ENCODE measurements at regions not wholly inside any gene's neighbourhood (a gene's known extent, or its start where the extent isn't known, plus 50 kb on each side); places are given as distances from the start of the nearest gene placed in this dataset.

DNA sequence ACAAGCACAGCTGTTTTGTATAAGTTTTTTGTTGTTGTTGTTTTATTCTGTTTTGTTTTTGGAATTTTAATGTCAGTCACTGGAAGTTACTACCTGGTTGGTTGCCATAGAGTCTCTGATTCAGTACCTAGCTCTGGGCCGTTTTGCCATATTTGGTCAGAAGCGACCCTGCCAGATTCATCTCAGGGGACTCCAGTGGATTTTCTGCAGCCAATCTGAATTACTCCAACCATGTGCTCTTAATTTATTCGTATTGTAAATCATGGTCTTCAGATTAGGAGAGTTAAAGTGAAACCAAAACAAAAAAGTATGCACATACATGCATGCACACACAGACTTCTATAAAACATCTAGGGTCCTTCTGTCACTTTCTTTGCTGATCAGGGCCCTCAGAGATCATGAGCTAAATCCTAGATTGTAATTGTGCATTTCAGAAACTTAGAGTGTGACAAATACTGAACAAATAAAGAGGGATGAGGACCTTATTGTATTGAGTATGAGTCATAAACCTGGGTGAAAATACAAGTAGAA lies 317.4 kb upstream of the UBE2E3 start:
- POLR2A ChIA-PET: no interaction called here
- Histone ChIP-seq H3K4me1 (ENCODE audit: control insufficient read depth, insufficient read depth, low read length) (no peaks in the 10 kb centered on the region), H3K36me3 (ENCODE audit: control insufficient read depth in 2 of 2, insufficient read depth in 1 of 2, low read length in 2 of 2) (no peaks in the 10 kb centered on the region), H3K27ac (ENCODE audit: extremely low read depth, low read depth, low read length) (no peak overlapping the region), H3K4me3 (ENCODE audit: low read depth, low read length) (no peak overlapping the region), H3K9me3 (ENCODE audit: control insufficient read depth, insufficient read depth, low read depth, low read length) (no peaks in the 10 kb centered on the region)
- CTCF ChIA-PET: interaction anchor here (0.9 kb wide), 1 partner anchor 22 kb away, joined by 3 read pairs; no protein-coding TSS in a partner anchor
- TF ChIP-seq ZNF544 (tag by site-specific recombination; IDR thresholded peaks at IDR 0.05) (no peak), KLF1 (tag by site-specific recombination; IDR thresholded peaks at IDR 0.05) (no peak), ZFP69B (tag by site-specific recombination; IDR thresholded peaks at IDR 0.05) (no peak)
- TF ChIP-seq, protein P1, sequence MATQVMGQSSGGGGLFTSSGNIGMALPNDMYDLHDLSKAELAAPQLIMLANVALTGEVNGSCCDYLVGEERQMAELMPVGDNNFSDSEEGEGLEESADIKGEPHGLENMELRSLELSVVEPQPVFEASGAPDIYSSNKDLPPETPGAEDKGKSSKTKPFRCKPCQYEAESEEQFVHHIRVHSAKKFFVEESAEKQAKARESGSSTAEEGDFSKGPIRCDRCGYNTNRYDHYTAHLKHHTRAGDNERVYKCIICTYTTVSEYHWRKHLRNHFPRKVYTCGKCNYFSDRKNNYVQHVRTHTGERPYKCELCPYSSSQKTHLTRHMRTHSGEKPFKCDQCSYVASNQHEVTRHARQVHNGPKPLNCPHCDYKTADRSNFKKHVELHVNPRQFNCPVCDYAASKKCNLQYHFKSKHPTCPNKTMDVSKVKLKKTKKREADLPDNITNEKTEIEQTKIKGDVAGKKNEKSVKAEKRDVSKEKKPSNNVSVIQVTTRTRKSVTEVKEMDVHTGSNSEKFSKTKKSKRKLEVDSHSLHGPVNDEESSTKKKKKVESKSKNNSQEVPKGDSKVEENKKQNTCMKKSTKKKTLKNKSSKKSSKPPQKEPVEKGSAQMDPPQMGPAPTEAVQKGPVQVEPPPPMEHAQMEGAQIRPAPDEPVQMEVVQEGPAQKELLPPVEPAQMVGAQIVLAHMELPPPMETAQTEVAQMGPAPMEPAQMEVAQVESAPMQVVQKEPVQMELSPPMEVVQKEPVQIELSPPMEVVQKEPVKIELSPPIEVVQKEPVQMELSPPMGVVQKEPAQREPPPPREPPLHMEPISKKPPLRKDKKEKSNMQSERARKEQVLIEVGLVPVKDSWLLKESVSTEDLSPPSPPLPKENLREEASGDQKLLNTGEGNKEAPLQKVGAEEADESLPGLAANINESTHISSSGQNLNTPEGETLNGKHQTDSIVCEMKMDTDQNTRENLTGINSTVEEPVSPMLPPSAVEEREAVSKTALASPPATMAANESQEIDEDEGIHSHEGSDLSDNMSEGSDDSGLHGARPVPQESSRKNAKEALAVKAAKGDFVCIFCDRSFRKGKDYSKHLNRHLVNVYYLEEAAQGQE (tag by site-specific recombination; IDR thresholded peaks at IDR 0.05): no peak
- TF ChIP-seq, protein P2, sequence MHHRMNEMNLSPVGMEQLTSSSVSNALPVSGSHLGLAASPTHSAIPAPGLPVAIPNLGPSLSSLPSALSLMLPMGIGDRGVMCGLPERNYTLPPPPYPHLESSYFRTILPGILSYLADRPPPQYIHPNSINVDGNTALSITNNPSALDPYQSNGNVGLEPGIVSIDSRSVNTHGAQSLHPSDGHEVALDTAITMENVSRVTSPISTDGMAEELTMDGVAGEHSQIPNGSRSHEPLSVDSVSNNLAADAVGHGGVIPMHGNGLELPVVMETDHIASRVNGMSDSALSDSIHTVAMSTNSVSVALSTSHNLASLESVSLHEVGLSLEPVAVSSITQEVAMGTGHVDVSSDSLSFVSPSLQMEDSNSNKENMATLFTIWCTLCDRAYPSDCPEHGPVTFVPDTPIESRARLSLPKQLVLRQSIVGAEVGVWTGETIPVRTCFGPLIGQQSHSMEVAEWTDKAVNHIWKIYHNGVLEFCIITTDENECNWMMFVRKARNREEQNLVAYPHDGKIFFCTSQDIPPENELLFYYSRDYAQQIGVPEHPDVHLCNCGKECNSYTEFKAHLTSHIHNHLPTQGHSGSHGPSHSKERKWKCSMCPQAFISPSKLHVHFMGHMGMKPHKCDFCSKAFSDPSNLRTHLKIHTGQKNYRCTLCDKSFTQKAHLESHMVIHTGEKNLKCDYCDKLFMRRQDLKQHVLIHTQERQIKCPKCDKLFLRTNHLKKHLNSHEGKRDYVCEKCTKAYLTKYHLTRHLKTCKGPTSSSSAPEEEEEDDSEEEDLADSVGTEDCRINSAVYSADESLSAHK (tag by site-specific recombination; IDR thresholded peaks at IDR 0.05): no peak

DNA sequence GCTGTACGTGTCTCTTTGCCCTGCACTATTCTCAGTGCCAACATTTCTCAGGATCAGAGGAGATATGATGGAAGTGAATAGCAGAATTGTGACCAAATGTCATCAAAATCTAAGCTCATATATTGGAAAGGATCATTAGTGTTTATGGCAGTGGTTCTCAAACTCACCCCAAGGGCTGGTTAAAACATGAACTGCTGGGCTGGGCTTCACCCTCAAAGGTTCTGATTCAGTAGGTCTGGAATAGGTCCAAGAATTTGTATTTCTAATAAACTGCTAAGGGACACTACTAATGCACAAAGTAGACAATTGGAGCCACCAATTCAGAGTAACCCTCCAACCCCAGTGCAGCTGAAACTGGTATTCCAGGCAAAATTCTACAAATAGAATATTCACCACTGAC lies 317.9 kb upstream of the UBE2E3 start:
- Histone ChIP-seq H3K4me1 (ENCODE audit: control insufficient read depth, insufficient read depth, low read length) (no peaks in the 10 kb centered on the region), H3K4me3 (ENCODE audit: low read depth, low read length) (no peak overlapping the region), H3K27ac (ENCODE audit: extremely low read depth, low read depth, low read length) (no peak overlapping the region), H3K36me3 (ENCODE audit: control insufficient read depth in 2 of 2, insufficient read depth in 1 of 2, low read length in 2 of 2) (no peaks in the 10 kb centered on the region), H3K9me3 (ENCODE audit: control insufficient read depth, insufficient read depth, low read depth, low read length) (no peaks in the 10 kb centered on the region)
- ChIA-PET POLR2A (no interaction called here), CTCF (interaction anchor here (0.8 to 0.9 kb wide), 2 partner anchors 23 to 420 kb away, joined by 3 read pairs; no protein-coding TSS in a partner anchor)
- TF ChIP-seq ZNF292 (tag by site-specific recombination; IDR thresholded peaks at IDR 0.05; ENCODE audit: borderline replicate concordance, low read depth) (no peak), GLI4 (tag by site-specific recombination; IDR thresholded peaks at IDR 0.05) (no peak), ZNF785 (tag by site-specific recombination; IDR thresholded peaks at IDR 0.05) (no peak), ZNF624 (tag by site-specific recombination; IDR thresholded peaks at IDR 0.05) (no peak), ZFP37 (tag by site-specific recombination; IDR thresholded peaks at IDR 0.05) (no peak), ZNF555 (tag by site-specific recombination; conservative IDR thresholded peaks at IDR 0.05) (no peak), ZNF548 (tag by site-specific recombination; IDR thresholded peaks at IDR 0.05) (no peak), ZNF792 (tag by site-specific recombination; IDR thresholded peaks at IDR 0.05) (no peak), ZNF664 (tag by site-specific recombination; IDR thresholded peaks at IDR 0.05) (no peak), KLF9 (tag by site-specific recombination; IDR thresholded peaks at IDR 0.05; ENCODE audit: low read depth) (no peak), ZNF391 (tag by site-specific recombination; IDR thresholded peaks at IDR 0.05; ENCODE audit: borderline replicate concordance, low read depth) (no peak), SCRT2 (tag by site-specific recombination; IDR thresholded peaks at IDR 0.05) (no peak), ZNF10 (tag by site-specific recombination; IDR thresholded peaks at IDR 0.05) (no peak), ZNF354C (tag by site-specific recombination; IDR thresholded peaks at IDR 0.05; ENCODE audit: borderline replicate concordance, low read depth) (no peak), MZF1 (tag by site-specific recombination; IDR thresholded peaks at IDR 0.05; ENCODE audit: borderline replicate concordance) (no peak), ZNF274 (IDR thresholded peaks at IDR 0.05; ENCODE audit: low read length) (no peak), ZNF274 (tag by site-specific recombination; IDR thresholded peaks at IDR 0.05; ENCODE audit: borderline replicate concordance) (no peak), ZFP69B (tag by site-specific recombination; IDR thresholded peaks at IDR 0.05) (no peak)
- TF ChIP-seq, protein P3, sequence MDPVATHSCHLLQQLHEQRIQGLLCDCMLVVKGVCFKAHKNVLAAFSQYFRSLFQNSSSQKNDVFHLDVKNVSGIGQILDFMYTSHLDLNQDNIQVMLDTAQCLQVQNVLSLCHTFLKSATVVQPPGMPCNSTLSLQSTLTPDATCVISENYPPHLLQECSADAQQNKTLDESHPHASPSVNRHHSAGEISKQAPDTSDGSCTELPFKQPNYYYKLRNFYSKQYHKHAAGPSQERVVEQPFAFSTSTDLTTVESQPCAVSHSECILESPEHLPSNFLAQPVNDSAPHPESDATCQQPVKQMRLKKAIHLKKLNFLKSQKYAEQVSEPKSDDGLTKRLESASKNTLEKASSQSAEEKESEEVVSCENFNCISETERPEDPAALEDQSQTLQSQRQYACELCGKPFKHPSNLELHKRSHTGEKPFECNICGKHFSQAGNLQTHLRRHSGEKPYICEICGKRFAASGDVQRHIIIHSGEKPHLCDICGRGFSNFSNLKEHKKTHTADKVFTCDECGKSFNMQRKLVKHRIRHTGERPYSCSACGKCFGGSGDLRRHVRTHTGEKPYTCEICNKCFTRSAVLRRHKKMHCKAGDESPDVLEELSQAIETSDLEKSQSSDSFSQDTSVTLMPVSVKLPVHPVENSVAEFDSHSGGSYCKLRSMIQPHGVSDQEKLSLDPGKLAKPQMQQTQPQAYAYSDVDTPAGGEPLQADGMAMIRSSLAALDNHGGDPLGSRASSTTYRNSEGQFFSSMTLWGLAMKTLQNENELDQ (tag by site-specific recombination; IDR thresholded peaks at IDR 0.05; ENCODE audit: low read depth): no peak
- TF ChIP-seq, protein P4, sequence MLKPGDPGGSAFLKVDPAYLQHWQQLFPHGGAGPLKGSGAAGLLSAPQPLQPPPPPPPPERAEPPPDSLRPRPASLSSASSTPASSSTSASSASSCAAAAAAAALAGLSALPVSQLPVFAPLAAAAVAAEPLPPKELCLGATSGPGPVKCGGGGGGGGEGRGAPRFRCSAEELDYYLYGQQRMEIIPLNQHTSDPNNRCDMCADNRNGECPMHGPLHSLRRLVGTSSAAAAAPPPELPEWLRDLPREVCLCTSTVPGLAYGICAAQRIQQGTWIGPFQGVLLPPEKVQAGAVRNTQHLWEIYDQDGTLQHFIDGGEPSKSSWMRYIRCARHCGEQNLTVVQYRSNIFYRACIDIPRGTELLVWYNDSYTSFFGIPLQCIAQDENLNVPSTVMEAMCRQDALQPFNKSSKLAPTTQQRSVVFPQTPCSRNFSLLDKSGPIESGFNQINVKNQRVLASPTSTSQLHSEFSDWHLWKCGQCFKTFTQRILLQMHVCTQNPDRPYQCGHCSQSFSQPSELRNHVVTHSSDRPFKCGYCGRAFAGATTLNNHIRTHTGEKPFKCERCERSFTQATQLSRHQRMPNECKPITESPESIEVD (tag by site-specific recombination; IDR thresholded peaks at IDR 0.05): no peak
